Stimulated activated CD8-positive, alpha-beta memory T cell treated with anti-CD3 and anti-CD28 coated beads, Interleukin-15, amount 100 ng/mL, for 1 hour (primary cell): ENCODE measurements at regions not wholly inside any gene's neighbourhood (a gene's known extent, or its start where the extent isn't known, plus 50 kb on each side); places are given as distances from the start of the nearest gene placed in this dataset.
"Not testable (repeated sequence)": the region's sequence is repeated elsewhere in the genome, so short reads cannot be mapped to it uniquely, and the experiment has no call there.

Source experiments
- DNase-seq: peaks from one replicate; pipeline ENCODE4 v3.0.0-alpha.2; 2020; ENCODE audit warnings: low read depth

DNA sequence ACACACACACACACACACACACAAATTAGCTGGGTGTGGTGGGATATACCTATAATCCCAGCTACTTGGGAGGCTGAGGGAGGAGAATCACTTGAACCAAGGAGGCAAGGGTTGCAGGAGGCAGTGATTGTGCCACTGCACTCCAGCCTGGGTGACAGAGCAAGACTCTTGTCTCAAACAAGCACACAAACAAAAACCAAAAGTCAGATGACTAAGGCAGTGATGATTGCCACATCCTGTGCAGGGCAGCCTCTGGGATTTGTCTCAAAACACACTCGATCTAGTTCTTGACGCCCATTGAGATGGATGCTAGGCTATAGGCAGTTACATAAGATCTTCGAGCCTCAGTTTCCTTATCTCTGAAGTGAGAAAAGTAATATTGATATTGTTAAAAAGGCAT, 183.1 kb upstream of the NOTCH2NLA start:
- not testable (repeated sequence) for DNase-seq

DNA sequence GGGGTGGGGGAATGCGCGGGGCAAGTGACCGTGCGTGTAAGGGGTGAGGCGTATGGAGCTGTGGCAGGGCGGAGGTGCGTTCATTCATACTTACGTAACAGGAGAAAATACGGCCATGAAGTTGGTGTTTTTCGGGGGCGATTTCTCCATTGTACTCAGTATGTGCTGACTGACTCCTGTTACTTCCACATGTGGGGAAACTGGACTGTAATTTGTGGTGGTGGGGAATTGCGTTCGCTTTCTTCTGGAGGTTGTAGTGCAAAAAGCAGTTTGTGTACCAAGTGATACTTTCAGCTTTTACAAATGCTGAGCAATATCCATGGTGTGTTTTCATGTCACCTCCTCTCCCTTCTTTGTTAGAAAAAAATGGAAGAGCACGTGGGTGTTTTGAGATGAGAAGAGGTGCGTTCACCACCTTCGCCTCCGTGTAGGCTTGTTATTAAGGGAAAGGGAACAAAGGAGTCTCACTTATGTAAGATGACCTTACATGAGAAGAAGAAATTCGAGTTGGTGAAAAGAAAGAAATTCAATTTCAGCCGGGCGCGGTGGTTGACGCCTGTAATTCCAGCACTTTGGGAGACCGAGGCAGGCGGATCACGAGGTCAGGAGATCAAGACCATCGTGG, 181.1 kb upstream of the NOTCH2NLA start:
- not testable (repeated sequence) for DNase-seq

DNA sequence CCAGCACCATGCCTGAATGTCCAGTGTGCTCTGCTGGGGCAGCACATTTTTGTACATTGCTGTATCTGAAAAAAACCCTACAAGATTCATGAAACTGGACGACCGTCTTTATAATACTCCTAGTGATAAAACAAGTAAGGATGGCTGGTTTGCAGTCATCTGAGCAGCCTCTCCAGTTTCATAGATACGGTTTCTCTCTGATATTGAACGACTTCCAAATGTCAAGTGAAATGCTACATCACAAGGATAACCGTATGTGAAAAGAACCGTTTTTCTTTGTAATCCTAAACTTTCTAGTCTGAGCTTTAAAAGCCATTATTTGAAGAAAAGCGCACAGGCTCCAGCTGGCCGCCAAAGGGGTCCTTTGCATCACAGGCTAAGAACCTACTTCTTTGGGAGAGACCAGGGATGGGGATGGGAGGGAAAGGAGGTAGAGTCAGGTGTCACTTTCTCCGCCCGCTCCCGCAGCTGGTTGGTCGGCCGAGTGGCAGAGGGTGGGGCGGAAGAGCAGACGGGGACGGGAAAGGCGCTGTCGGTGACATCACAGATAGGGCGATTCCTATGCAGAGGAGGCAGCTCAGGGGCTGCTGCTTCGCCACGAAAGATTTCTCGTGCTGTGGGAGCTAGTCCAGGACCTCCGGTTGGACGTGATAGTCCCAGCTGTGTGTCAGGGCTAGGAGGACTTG, 180.4 kb upstream of the NOTCH2NLA start:
- DNase-seq, result not testable (repeated sequence)

DNA sequence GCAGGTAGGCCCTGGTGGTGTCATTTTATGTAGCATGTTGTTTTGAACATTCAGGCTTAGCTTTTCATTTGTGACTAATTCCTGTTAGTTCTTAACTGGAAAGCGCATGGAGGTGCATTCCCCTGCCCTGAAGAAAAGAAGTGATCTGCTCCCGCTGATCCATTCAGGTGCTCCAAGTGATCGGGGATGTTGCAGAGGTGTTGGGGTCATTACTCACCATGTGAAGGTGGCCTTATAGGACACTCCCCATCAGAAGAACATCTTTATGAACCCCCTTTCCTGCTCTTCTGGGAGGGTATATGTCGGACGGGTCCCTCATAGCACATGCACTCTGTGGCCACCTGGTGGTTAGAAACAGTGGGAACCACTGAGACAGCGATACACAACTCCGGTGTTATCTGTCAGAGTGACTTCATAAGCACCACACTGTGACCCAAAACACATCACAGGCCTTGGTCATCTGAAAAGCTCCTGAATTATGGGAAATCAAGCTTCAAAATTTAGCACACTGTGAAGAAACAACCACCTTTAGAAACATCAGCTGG, 172.5 kb upstream of the NOTCH2NLA start:
- DNase-seq, result not testable (repeated sequence)

DNA sequence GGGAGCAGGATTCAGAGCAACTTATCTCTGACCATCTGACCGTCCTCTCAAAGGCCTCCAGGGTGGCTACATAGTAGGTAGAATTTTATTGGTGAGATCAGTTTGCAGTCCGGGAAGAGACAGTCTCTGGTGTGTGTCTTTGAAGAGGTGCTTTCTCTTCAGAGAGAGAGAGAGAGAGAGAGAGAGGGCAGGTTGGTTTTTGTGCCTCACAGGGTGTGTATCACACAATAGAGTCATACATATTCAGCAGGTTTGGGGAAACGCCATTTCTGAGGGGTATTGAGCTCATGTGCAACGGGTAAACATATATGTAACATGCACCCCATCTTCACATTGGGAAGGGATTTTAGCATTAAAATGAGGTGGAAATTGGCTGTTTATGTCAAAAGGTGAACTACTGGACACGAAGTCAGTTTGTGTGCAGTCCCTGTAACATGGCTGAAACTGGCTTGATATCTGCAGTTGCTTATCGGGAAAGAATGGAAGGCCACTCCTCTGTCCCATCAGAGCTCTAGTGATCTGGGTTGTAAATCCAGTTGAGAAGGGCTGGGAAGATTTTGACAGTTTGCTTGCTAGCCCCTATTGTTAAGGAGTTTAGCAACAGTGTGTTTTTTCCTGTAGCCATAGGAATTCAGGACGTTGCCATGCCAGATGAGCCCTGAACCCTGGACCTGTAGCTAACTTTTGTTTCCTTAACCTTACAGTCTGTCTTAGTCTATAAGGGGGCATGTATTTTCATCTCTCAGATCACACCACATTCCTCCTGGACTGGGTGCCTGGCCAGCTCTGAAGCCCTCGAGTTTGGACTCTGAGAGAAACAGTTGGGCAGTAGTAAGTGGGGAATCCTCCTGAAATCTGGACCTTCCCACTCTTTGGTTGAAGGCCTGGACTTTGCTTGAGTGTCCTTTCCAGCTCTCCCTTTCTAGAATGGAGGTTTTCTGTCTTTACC, 171.6 kb upstream of the NOTCH2NLA start:
- DNase-seq, result not testable (repeated sequence)

DNA sequence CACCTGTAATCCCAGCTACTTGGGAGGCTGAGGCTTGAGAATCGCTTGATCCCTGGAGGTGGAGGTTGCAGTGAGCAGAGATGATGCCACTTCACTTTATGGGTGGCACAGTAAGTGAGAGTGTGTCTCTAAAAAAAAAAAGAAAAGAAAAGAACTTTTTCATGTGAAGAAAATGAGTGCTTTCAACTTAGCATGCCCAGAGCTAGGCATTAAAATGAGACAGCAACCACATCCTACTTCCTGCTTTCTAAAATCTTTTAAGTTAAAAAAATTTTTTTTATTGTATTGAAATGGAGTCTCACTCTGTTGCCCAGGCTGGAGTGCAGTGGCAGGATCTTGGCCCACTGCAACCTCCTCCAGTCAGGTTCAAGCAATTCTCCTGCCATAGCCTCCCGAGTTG, 170.4 kb upstream of the NOTCH2NLA start:
- not testable (repeated sequence) for DNase-seq

DNA sequence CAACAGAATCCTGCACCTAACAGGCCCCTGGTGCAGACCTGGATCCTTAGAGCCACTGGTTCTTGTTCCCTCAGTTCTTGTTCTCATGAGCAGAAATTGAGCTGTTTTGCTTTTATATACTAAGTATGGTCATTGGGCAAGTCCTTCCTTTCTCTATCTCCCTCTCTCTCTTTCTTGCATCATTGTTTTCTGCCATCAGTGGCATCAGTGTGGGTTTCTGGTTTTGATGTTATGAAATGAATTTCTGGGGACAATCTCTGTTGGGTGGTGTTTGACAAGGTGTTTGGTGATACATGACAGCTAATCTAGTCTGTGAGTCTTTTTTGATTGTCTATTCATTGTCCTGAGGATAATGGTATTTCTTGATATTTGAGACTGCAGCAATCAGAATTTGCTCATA, 168.0 kb upstream of the NOTCH2NLA start:
- DNase-seq, result not testable (repeated sequence)

DNA sequence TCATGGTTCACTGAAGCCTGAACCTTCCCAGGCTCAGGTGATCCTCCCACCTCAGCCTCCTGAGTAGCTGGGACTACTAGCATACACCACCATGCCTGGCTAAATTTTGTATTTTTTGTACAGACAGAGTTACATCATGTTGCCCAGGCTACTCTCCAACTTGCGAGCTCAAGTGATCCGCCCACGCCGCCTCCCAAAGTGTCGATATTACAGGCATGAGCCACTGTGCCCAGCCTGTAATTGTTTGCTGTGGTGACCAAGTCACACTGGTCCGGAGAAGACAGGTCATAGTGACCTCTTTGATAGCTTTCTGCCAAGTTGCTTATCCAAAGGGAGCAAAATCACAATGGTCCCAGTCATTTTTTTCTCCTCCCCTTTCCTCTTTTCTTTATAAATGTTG, 167.4 kb upstream of the NOTCH2NLA start:
- not testable (repeated sequence) for DNase-seq

DNA sequence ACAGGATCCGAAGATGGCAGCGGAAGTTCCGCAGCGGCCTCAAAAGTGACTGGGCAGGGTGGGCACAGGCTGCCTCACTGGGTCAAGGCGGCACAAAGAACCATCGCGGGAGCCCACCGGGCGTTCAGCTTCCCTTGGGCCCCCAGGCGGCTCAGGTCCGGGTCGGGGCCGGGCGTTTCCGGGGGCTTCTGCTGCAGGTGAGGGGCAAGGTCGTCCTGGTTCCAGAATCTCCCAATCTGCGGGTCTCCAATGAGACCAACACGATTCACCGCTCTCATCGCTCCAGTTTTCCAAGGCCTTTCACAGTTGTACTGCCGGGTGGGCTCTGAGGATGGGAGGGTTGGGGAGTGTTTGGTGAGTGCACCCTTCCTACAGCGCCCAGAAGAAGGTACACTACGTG, 165.0 kb upstream of the NOTCH2NLA start:
- not testable (repeated sequence) for DNase-seq

DNA sequence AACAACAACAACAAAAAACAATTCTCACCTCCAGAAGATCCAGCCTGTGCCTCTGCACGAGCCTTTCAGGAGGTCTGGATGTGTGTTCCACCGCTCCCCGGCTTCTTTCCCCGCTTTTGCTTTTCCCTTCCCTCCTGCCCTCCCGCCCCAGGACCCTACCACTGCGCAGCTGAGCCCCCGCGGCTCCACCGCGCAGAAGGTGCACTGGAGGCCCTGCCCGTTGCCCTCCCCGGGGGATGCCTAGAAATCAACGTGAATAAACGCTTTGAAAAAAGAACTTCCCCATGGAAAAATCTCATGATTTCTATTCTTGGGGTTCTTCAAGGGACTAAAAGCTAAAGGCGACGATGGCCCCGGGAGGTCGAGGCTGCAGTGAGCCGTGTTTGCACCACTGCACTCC, 164.3 kb upstream of the NOTCH2NLA start:
- DNase-seq, result not testable (repeated sequence)

DNA sequence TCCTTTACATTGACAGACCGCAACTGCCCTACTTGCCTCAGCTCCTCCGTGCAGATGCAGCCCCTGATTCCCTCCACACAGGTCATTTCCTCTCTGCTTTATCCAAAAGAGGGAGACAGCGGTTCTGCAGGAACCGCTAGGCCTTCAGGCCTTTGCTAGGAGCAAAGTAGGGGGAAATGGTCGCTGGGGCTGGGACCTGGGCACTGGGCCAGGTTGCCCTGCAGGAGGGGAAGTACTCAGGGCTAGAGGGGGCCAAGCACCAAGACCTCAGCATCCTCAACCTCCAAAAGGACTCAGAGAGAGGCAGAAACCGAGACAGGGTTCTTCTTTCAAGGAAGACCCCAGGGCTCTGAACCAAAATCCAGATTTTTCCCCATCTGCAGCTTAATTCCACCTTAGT, 160.4 kb upstream of the NOTCH2NLA start:
- DNase-seq, result not testable (repeated sequence)

DNA sequence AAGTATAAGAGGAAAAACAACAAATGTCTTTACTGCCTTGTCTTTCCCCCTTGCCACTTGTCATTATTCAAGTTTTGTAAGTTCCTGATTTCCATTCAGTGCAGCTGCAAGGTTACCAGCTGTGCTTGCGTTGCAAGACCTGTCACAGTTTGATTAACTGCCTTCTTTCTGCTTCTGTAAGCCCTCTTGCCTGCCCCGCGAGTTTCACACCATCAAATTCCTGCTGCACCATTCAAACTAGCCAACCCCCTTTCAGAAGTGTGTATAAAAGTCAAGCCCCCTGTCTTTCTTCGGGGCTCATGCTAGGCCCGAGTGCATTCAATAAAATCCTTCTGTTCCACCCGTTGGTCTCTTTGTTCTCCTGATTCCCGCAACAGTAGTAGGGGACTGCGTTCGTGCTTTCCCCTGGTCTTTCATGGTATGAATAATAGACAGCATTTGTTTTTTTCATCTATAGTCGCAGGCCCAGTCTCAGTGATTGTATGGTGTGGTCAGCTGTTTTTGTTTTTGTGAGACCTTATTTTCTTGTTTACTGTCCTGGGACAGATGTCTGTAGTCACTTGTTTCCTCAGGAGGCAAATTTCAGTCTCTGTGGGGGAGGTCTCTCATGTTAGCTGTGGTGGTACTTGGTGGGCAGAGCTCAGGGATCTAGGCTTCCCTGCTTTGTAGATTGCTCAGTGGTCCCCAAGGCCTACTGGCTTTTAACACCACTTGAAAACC, 159.1 kb upstream of the NOTCH2NLA start:
- not testable (repeated sequence) for DNase-seq

DNA sequence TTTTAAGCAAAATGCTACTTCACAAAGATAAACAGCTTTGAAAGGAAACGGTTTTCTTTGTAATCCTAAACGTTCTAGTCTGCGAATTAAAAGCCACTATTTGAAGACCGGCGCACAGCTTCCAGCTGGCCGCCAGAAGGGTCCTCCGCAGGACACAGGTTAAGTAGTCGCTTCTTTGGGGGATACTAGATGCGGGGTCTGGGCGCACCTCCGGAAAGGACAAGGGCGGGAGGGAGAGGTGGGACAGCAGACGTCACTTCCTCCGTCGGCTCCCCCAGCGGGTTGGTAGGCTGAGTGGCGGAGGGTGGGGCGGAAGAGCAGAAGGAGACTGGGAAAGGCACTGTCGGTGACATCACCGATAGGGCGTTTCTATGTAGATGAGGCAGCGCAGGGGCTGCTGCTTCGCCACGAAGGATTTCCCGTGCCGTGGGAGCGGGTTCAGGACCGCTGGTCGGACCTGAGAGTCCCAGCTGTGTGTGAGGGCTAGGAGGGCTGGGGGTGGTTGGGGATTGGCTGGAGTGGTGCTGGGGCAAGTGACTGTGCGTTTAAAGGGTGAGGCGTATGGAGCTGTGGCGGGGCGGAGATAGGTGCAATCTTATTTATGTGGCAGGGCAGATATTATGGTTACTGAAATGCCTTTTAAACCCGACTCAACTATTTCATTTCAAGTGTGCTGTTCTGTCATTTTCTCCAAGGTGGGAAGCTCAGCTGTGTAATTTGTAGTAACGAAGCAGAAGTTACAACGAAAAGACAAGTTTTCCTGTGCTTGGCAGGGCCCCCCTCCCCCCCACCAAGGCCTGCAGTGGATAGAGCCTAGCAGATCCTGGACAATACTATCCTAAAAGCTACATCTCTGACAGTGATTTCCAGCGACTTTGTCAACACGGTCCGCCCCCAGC, 158.3 kb upstream of the NOTCH2NLA start:
- DNase-seq, result not testable (repeated sequence)

DNA sequence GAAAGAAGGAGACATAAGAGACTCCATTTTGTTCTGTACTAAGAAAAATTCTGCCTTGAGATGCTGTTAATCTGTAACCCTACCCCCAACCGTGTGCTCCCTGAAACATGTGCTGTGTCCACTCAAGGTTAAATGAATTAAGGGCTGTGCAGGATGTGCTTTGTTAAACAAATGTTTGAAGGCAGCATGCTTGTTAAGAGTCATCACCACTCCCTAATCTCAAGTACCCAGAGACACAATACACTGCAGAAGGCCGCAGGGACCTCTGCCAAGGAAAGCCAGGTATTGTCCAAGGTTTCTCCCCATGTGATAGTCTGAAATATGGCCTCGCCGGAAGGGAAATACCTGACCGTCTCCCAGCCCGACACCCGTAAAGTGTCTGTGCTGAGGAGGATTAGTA, 152.4 kb upstream of the NOTCH2NLA start:
- not testable (repeated sequence) for DNase-seq

DNA sequence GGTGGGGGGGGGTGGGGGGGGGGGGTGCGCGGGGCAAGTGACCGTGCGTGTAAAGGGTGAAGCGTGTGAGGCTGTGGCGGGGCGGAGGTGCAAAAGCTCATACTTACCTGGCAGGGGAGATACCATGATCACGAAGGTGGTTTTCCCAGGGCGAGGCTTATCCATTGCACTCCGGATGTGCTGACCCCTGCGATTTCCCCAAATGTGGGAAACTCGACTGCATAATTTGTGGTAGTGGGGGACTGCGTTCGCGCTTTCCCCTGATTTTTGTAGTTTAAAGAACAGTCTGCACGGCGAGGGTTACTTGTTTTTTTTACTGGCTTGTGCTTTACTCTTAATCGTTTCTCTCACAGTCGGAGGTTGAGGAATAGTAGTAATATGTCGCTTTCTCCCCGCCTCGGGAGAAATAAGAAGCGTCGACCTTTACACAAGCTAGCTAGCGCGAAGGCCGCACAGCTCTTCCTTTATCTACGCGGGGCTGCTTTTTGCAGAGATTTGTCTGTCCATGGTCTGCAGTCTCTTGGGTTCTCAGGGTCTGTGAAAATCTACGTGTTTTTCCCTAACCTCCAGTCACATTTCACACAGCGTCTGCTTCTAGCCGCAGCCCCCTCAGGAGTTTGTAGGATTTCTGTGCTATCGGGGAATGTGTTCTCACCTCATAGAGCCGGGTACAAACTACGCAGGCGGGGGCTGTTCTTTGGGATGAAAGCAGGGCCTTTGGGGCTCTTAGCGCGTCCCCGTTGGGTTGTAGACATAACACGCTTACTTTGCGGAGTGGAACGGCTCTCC, 148.1 kb upstream of the NOTCH2NLA start:
- DNase-seq, result peak; percentile 41

DNA sequence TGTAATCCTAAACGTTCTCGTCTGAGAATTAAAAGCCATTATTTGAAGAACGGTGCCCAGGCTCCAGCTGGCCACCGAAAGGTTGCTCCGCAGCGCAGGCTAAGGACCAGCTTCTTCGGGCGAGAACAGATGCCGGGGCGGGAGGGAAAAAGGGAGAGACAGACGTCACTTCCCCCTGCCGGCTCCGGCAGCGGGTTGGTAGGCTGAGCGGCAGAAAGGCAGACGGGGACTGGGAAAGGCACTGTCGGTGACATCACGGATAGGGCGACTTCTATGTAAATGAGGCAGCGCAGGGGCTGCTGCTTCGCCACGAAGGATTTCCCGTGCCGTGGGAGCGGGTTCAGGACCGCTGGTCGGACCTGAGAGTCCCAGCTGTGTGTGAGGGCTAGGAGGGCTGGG, 147.5 kb upstream of the NOTCH2NLA start:
- peak; percentile 63 for DNase-seq

DNA sequence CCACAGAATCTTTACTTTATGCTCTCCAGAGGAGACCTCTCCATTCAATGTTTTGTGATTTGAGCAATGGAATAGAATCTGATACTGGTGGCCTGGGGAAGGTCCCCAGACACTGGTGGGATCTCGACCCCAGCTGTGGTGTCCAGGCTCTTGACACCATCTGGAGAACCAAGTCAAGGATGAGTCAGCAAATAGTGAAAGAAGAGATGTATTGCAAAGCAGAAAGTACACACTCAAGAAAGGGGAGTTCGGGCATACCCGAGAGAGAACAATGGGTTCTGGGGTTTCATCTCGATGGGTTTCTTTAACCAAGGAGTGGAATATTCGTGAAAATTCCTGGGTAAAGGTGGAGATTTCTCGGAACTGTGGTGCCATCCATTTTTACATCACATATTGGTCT, 146.3 kb upstream of the NOTCH2NLA start:
- DNase-seq, result not testable (repeated sequence)

DNA sequence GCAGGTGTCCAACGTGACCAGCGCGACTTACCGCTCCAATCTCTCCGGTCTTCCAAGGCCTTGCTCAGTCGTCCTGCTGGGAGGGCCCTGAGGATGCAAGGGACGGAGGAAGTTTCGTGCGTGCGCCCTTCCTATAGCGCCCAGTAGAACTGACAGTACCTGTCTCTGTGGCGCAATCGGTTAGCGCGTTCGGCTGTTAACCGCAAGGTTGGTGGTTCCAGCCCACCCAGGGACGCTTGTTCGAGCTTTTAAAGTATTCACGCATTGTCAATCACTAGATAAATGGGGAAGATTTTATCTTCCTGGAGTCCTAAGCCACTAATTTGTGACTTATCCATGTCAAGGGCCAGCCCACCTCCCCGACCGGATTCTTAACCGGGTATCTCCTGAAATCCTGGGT, 141.1 kb upstream of the NOTCH2NLA start:
- peak; percentile 6 for DNase-seq

DNA sequence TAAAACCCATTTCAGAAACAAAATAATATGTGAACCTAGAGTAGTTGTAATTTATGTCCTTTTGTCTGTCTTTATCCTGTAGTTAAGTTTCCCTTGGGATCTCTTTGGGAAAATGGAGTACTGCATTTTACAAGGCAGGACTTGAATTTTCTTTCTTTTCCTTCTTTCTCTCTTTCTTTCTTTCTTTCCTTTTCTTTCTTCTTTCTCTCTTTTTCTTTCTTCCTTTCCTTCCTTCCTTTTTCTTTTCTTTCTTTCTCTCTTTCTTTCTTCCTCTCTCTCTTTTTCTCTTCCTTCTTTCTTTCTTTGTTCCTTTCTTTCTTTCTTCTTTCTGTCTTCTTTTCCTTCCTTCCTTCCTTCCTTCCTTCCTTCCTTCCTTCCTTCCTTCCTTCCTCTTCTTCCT, 126.6 kb upstream of the NOTCH2NLA start:
- not testable (repeated sequence) for DNase-seq

DNA sequence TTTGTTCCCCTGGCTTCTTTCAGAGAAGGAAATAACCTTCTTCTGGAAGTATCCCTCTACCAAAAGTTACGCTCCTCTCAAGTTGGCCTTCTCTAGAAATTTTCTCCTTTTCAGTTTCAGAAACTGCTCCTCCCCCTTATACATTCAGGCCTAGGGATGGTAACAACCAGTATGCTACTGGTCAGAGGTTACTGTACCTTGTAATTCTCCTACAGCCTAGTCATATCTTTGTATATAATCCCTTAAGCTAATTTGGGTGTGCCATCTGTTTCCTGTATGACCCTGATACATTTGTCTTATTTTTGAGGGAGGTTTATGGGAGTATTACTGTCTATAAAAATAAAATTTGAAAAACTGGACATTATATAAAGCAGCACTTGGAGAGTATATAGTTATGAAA, 98.0 kb upstream of the NOTCH2NLA start:
- DNase-seq, result not testable (repeated sequence)
